ENCODE measurements at regions not wholly inside any gene's neighbourhood (a gene's known extent, or its start where the extent isn't known, plus 50 kb on each side); places are given as distances from the start of the nearest gene placed in this dataset.
"Not testable (repeated sequence)": the region's sequence is repeated elsewhere in the genome, so short reads cannot be mapped to it uniquely, and the experiment has no call there.

GRCh38 chr9:79489261-79490000 is 82.3 kb upstream of the TLE4 start:
- DNase-seq: no peak

GRCh38 chr9:79490657-79491248 is 81.0 kb upstream of the TLE4 start:
- DNase-seq: no peak

GRCh38 chr9:79492092-79493009 is 79.4 kb upstream of the TLE4 start:
- DNase-seq: no peak

GRCh38 chr9:79500196-79500864 is 71.4 kb upstream of the TLE4 start:
- not testable (repeated sequence) for DNase-seq

- no peak for DNase-seq
Observed at GRCh38 chr9:79501546-79501945, 70.2 kb upstream of the TLE4 start.

- DNase-seq: no peak
Observed at GRCh38 chr9:79507801-79508200, 64.0 kb upstream of the TLE4 start.

GRCh38 chr9:79512251-79512650 is 59.5 kb upstream of the TLE4 start:
- DNase-seq: no peak

Measured in activated effector memory CD4-positive, alpha-beta T cell treated with anti-CD3 and anti-CD28 coated beads, Interleukin-2, amount 50 U/mL, for 16 hours (primary cell).